Brain microvascular endothelial cell (primary cell): ENCODE measurements at regions not wholly inside any gene's neighbourhood (a gene's known extent, or its start where the extent isn't known, plus 50 kb on each side); places are given as distances from the start of the nearest gene placed in this dataset.

ENCODE experiments used
- DNase-seq: peaks from one replicate; pipeline ENCODE4 v3.0.0-alpha.2; 2020
- H3K27ac ChIP-seq: fragments of 250-450 bp; sonication (Bioruptor Pico); 2 replicates; pipeline ENCODE4 v1.5.1; 2020; ENCODE audit warnings: mild to moderate bottlenecking, moderate library complexity
- H3K27me3 ChIP-seq: fragments of 250-450 bp; sonication (Bioruptor Pico); replicated peaks from 2 replicates; pipeline ENCODE4 v1.5.1; 2020; ENCODE audit warnings: mild to moderate bottlenecking
- H3K36me3 ChIP-seq: fragments of 250-450 bp; sonication (Bioruptor Pico); replicated peaks from 2 replicates; pipeline ENCODE4 v1.5.1; 2020; ENCODE audit warnings: mild to moderate bottlenecking
- H3K4me3 ChIP-seq: 2 replicates; pipeline ENCODE4 v1.5.1; 2011; ENCODE audit warnings: low read depth, mild to moderate bottlenecking, control low read depth, low read length, moderate library complexity
- in situ Hi-C: cut with HindIII; loops from 2 replicates; pipeline ENCODE4 v1.10.0; 2017; ENCODE audit warnings: low sequenced_read_pairs, low pct_ligation_motif_present
- TF ChIP-seq, protein P1 (sequence below): IDR thresholded peaks from 2 replicates; pipeline ENCODE4 v1.5.1; 2011; ENCODE audit warnings: low read depth, mild to moderate bottlenecking, moderate library complexity, low read length, control low read depth, inconsistent platforms; ENCODE audit errors: missing control alignments

DNA sequence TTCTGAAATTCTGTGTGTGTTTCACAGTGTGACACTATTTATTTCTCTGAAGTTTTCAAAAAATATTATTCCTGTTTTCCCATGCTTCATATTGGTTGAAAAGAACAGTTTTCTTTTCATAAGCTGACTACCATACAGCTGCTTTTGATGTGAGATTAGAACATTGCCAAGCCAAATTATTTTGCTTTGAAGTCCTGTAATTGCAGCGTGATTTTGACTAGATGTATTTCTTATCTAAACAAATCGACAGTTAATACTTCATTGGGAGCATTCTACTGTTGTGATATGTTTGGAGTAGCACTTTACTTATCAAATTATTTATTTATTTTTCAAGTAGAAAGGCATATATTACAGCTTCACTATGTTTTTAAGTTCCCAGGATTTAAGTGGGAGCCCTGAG lies 132.0 kb downstream of the DACT1 start:
- TF ChIP-seq, protein P1, sequence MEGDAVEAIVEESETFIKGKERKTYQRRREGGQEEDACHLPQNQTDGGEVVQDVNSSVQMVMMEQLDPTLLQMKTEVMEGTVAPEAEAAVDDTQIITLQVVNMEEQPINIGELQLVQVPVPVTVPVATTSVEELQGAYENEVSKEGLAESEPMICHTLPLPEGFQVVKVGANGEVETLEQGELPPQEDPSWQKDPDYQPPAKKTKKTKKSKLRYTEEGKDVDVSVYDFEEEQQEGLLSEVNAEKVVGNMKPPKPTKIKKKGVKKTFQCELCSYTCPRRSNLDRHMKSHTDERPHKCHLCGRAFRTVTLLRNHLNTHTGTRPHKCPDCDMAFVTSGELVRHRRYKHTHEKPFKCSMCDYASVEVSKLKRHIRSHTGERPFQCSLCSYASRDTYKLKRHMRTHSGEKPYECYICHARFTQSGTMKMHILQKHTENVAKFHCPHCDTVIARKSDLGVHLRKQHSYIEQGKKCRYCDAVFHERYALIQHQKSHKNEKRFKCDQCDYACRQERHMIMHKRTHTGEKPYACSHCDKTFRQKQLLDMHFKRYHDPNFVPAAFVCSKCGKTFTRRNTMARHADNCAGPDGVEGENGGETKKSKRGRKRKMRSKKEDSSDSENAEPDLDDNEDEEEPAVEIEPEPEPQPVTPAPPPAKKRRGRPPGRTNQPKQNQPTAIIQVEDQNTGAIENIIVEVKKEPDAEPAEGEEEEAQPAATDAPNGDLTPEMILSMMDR, result no peak
- in situ Hi-C loops, result no loop called here
- Histone ChIP-seq H3K36me3 (no peaks in the 10 kb centered on the region), H3K27ac (no peak overlapping the region), H3K27me3 (no peaks in the 10 kb centered on the region), H3K4me3 (no peak overlapping the region)
- DNase-seq, result no peak

DNA sequence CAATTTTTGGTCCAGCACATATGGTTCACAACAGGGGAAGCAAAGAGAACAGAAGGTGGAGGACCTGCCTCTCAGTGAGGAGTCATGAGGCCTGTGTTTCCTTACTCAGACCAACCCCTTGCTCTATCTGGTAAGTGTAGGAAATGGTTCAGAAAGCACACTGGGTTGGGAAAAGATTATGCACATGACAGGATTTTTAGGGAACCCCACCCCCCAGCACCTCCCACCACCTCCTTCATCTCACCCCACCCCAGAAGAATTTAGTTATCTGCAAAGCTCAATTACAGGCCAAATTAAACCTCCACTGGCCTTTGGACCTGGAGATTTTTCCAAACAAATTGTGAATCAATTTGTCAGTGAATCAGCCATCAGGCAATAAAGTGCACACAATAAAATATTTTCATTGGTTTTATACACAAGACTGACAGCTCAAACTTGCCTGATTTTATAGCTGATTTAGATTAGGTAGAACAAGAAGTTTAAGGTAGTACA lies 132.8 kb downstream of the DACT1 start:
- TF ChIP-seq, protein P1, result no peak
- Histone ChIP-seq H3K36me3 (no peaks in the 10 kb centered on the region), H3K27ac (no peak overlapping the region), H3K27me3 (no peaks in the 10 kb centered on the region), H3K4me3 (no peak overlapping the region)
- in situ Hi-C loops, result no loop called here
- DNase-seq, result no peak

DNA sequence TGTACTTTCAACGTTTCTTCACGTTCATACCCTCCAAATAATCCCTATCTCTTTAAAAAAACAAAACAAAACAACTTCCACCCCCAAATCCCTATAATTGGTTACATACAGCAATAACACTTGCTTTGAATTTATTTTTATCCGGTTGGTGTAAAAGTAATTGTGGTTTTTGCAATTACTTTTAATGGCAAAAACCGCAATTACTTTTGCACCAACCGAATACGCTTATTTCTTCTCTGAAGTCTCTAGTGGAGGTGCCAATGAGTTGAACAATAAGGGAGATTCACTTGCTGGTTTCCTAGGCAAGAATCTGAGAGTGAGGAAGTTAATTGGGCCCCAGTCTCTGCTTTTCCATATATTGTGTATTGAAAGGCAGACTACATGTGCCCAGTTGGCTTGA lies 133.3 kb downstream of the DACT1 start:
- in situ Hi-C loops, result no loop called here
- no peak for DNase-seq
- H3K4me3 ChIP-seq, result no peak overlapping the region
- H3K36me3 ChIP-seq, result no peaks in the 10 kb centered on the region
- H3K27ac ChIP-seq, result no peak overlapping the region
- TF ChIP-seq, protein P1, result no peak
- no peaks in the 10 kb centered on the region for H3K27me3 ChIP-seq

DNA sequence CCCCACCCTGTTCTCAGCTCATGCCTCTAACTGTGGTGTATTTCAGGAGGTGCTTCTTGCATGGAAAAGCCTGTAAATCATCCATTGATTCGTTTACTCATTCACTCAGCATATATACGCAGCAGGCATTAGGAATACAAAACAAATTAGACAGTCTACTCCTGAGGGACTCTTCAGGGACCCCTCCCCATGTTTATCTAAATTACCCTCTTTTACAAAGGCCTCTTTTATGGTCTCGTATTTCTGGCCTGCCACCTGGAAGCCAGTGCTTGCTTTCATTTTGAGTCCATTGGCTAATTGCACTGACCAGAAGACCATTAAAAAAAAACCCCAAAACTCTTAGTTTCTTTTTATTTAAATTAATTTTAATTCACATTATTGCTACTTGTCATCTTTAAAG lies 134.4 kb downstream of the DACT1 start:
- Histone ChIP-seq H3K4me3 (no peak overlapping the region), H3K27ac (no peak overlapping the region), H3K36me3 (no peaks in the 10 kb centered on the region), H3K27me3 (no peaks in the 10 kb centered on the region)
- in situ Hi-C loops, result no loop called here
- DNase-seq, result no peak
- TF ChIP-seq, protein P1, result no peak

DNA sequence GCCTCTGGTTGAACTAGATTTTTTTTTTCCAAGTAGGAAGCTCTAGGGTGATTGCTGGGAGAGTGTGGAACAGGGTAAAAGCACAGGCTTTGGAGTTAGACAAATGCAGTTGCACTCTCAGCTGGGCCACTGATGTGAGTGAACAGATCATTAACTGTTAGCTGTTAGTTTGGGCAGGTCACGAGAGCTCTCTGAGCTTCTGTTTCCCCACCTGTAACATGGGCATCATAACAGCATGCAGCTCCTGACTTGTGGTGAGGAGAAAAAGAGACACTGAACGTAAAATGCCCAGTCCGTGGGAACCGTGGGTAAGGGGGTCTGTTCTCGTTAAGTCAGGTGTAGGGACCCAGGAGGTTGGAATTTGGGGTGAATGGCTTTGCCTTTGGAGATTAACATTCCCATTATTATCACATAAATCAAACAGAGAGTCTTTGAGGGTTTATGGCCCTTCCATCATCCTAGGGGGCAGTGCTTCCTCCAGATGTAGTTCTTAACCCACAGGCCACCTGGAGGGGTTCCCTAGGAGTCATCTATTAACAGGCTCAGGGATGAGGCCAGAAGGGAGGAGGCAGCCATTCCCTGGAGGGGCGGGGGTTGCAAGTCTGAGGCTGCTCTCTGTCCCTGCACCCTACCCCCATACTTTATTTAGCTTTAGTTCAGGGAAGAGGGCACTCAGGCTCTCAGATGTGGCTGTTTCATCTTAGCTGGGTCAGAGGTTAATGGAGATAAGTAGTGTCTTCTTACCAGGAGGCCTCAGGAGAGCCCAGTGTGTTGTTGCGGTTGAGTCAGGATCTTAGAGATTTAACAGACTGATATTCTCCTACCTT lies 135.2 kb downstream of the DACT1 start:
- no peaks in the 10 kb centered on the region for H3K27me3 ChIP-seq
- H3K27ac ChIP-seq, result no peak overlapping the region
- no peak for DNase-seq
- no peak overlapping the region for H3K4me3 ChIP-seq
- no peaks in the 10 kb centered on the region for H3K36me3 ChIP-seq
- in situ Hi-C loops, result no loop called here
- TF ChIP-seq, protein P1, result no peak
